NCI-H2107 treated with DMSO at 0.1 percent for 48 hours (cell line): ENCODE measurements at regions not wholly inside any gene's neighbourhood (a gene's known extent, or its start where the extent isn't known, plus 50 kb on each side); places are given as distances from the start of the nearest gene placed in this dataset.
"Not testable (repeated sequence)": the region's sequence is repeated elsewhere in the genome, so short reads cannot be mapped to it uniquely, and the experiment has no call there.

Experiments
- DNase-seq: peaks from one replicate; lab custom pipeline; 2025; ENCODE audit not compliant: unreplicated experiment; lab: John Stamatoyannopoulos, UW

- no peak for DNase-seq
These were observed 279.8 kb downstream of the DUSP6 start for GRCh38 chr12:89072294-89073026.

GRCh38 chr12:89070603-89071002, 281.7 kb downstream of the DUSP6 start:
- DNase-seq = no peak

GRCh38 chr12:89069431-89069830, 282.9 kb downstream of the DUSP6 start:
- no peak for DNase-seq

- no peak for DNase-seq
These were observed 284.7 kb downstream of the DUSP6 start for GRCh38 chr12:89067421-89068187.

GRCh38 chr12:89064780-89065179, 287.5 kb downstream of the DUSP6 start:
- no peak for DNase-seq

GRCh38 chr12:89064151-89064550, 288.1 kb downstream of the DUSP6 start:
- DNase-seq = no peak

GRCh38 chr12:89062996-89063395, 289.3 kb downstream of the DUSP6 start:
- no peak for DNase-seq

- no peak for DNase-seq
These were observed 292.4 kb downstream of the DUSP6 start for GRCh38 chr12:89059721-89060541.

- DNase-seq = no peak
These were observed 293.2 kb downstream of the DUSP6 start for GRCh38 chr12:89059056-89059455.

GRCh38 chr12:89058402-89058801, 293.9 kb downstream of the DUSP6 start:
- no peak for DNase-seq

- not testable (repeated sequence) for DNase-seq
These were observed 298.5 kb downstream of the DUSP6 start for GRCh38 chr12:89053817-89054216.

GRCh38 chr12:89051065-89051677, 301.1 kb downstream of the DUSP6 start:
- peak; percentile 70 for DNase-seq

GRCh38 chr12:89047856-89048418, 304.4 kb downstream of the DUSP6 start:
- no peak for DNase-seq

GRCh38 chr12:89041078-89041477, 311.2 kb downstream of the DUSP6 start:
- DNase-seq = no peak

- peak; percentile 85 for DNase-seq
These were observed 311.9 kb downstream of the DUSP6 start for GRCh38 chr12:89040146-89040964.

- DNase-seq = no peak
These were observed 313.3 kb downstream of the DUSP6 start for GRCh38 chr12:89038831-89039512.

GRCh38 chr12:89033062-89033461, 319.2 kb downstream of the DUSP6 start:
- no peak for DNase-seq

GRCh38 chr12:89029961-89030360, 322.3 kb downstream of the DUSP6 start:
- DNase-seq = no peak

- DNase-seq = no peak
These were observed 327.7 kb downstream of the DUSP6 start for GRCh38 chr12:89024580-89024979.
